SU-DHL-6 (cell line): ENCODE measurements at regions not wholly inside any gene's neighbourhood (a gene's known extent, or its start where the extent isn't known, plus 50 kb on each side); places are given as distances from the start of the nearest gene placed in this dataset.

Source experiments
- H2AFZ ChIP-seq: fragments of 200-600 bp; sonication (generic); 2 replicates; pipeline ENCODE4 v1.6.1; 2014; ENCODE audit warnings: low read depth, mild to moderate bottlenecking, moderate library complexity, mixed read lengths, antibody characterized with exemption, low read length; ENCODE audit not compliant: severe bottlenecking
- H3F3A ChIP-seq: fragments of 200-600 bp; shearing (Covaris generic); 2 replicates; pipeline ENCODE4 v1.6.0; 2016; ENCODE audit warnings: antibody characterized with exemption, mild to moderate bottlenecking; ENCODE audit not compliant: insufficient read depth
- H3K27ac ChIP-seq: fragments of 200-600 bp; sonication (generic); 2 replicates; pipeline ENCODE4 v1.5.1; 2016; ENCODE audit warnings: low read depth, mild to moderate bottlenecking, low read length, moderate library complexity, mixed read lengths
- H3K27me3 ChIP-seq: fragments of 200-600 bp; sonication (generic), shearing (Covaris generic); 2 replicates; pipeline ENCODE4 v1.6.0; 2014; ENCODE audit warnings: mild to moderate bottlenecking, low read length
- H3K36me3 ChIP-seq: fragments of 200-600 bp; sonication (generic); 2 replicates; pipeline ENCODE4 v1.6.1; 2014; ENCODE audit warnings: mild to moderate bottlenecking, low read length, mixed read lengths
- H3K4me2 ChIP-seq: fragments of 300-600, 200-600 bp; shearing (Covaris generic), sonication (generic); 2 replicates; pipeline ENCODE4 v1.6.0; 2014; ENCODE audit warnings: low read length, low read depth, mild to moderate bottlenecking; ENCODE audit not compliant: poor library complexity, severe bottlenecking
- H3K4me3 ChIP-seq: fragments of 200-600 bp; sonication (generic); 2 replicates; pipeline ENCODE4 v1.5.1; 2014; ENCODE audit warnings: antibody characterized with exemption, low read length, mild to moderate bottlenecking, mixed read lengths; ENCODE audit not compliant: insufficient read depth, poor library complexity, severe bottlenecking
- H3K79me2 ChIP-seq: fragments of 200-600 bp; sonication (generic); 2 replicates; pipeline ENCODE4 v1.6.1; 2014; ENCODE audit warnings: mild to moderate bottlenecking, low read length, moderate library complexity; ENCODE audit not compliant: insufficient read depth
- H3K9ac ChIP-seq: fragments of 200-600 bp; sonication (generic); 2 replicates; pipeline ENCODE4 v1.7.0; 2014; ENCODE audit warnings: mild to moderate bottlenecking, low read length
- H3K9me2 ChIP-seq: fragments of 200-600 bp; sonication (generic); replicated peaks from 2 replicates; pipeline ENCODE4 v1.6.1; 2014; ENCODE audit warnings: low read length; ENCODE audit not compliant: insufficient read depth
- H3K9me3 ChIP-seq: fragments of 200-600 bp; sonication (generic); 2 replicates; pipeline ENCODE4 v1.6.1; 2014; ENCODE audit warnings: low read length, mixed read lengths; ENCODE audit not compliant: insufficient read depth
- H4K20me1 ChIP-seq: fragments of 200-600 bp; sonication (generic); 2 replicates; pipeline ENCODE4 v1.6.1; 2014; ENCODE audit warnings: low read depth, mild to moderate bottlenecking, antibody characterized with exemption, low read length, moderate library complexity, mixed read lengths
- CTCF ChIP-seq: fragments of 200-600 bp; sonication (generic); IDR thresholded peaks from one replicate; pipeline ENCODE4 v1.5.1; 2017; ENCODE audit warnings: antibody characterized with exemption, mild to moderate bottlenecking, low read length, moderate library complexity; ENCODE audit not compliant: insufficient read depth, poor library complexity, severe bottlenecking
- EZH2phosphoT487 ChIP-seq: fragments of 200-600 bp; sonication (generic), shearing (Covaris generic); conservative IDR thresholded peaks from 2 replicates; pipeline ENCODE4 v1.6.1; 2018; ENCODE audit warnings: mild to moderate bottlenecking, antibody characterized with exemption, low read length, moderate library complexity, mixed read lengths

GRCh38 chr7:130954918-130955564, 221.0 kb upstream of the KLF14 start:
- Histone ChIP-seq H3K9ac (no peak overlapping the region), H2AFZ (no peak overlapping the region), H3K36me3 (peaks cover 13% of the 10 kb centered on the region), H3K79me2 (peaks cover 17% of the 10 kb centered on the region), H3K9me2 (no peaks in the 10 kb centered on the region), H4K20me1 (no peaks in the 10 kb centered on the region), H3F3A (0 out of 2 replicates have a peak, but pooled peaks cover 5% of the 10 kb centered on the region), H3K4me2 (no peak overlapping the region), H3K4me3 (no peak overlapping the region), H3K9me3 (no peaks in the 10 kb centered on the region), H3K27me3 (no peaks in the 10 kb centered on the region), H3K27ac (no peak overlapping the region)
- TF ChIP-seq EZH2phosphoT487 (no peak), CTCF (no peak)

- Histone ChIP-seq H3K36me3 (peaks cover 13% of the 10 kb centered on the region), H3K4me2 (no peak overlapping the region), H3K79me2 (peaks cover 17% of the 10 kb centered on the region)
Measured at GRCh38 chr7:130955565-130955919, 221.5 kb upstream of the KLF14 start.

GRCh38 chr7:130956417-130957136, 222.6 kb upstream of the KLF14 start:
- Histone ChIP-seq H3K36me3 (peaks cover 13% of the 10 kb centered on the region), H3K4me2 (peak overlapping the region; percentile 2), H3K79me2 (peaks cover 17% of the 10 kb centered on the region), H3K27ac (no peak overlapping the region), H3K9me2 (no peaks in the 10 kb centered on the region), H3K27me3 (no peaks in the 10 kb centered on the region), H3K4me3 (no peak overlapping the region), H3K9ac (no peak overlapping the region), H4K20me1 (no peaks in the 10 kb centered on the region), H3F3A (peaks cover 17% of the 10 kb centered on the region), H2AFZ (no peak overlapping the region), H3K9me3 (no peaks in the 10 kb centered on the region)
- TF ChIP-seq CTCF, result no peak
- no peak for TF ChIP-seq EZH2phosphoT487

More at GRCh38 chr7:130955565-130955919, 221.5 kb upstream of the KLF14 start:
- H3K27me3 ChIP-seq, result no peaks in the 10 kb centered on the region
- H3K9me3 ChIP-seq, result no peaks in the 10 kb centered on the region
- H3K9me2 ChIP-seq, result no peaks in the 10 kb centered on the region
- H3K27ac ChIP-seq, result no peak overlapping the region
- H2AFZ ChIP-seq, result no peak overlapping the region
- H4K20me1 ChIP-seq, result no peaks in the 10 kb centered on the region
- H3K4me3 ChIP-seq, result no peak overlapping the region
- no peak for TF ChIP-seq EZH2phosphoT487
- TF ChIP-seq CTCF, result no peak
- peaks cover 7% of the 10 kb centered on the region; the same call in 1 of the 2 replicates for H3F3A ChIP-seq
- H3K9ac ChIP-seq, result no peak overlapping the region
